NT2/D1 (cell line): ENCODE measurements at regions not wholly inside any gene's neighbourhood (a gene's known extent, or its start where the extent isn't known, plus 50 kb on each side); places are given as distances from the start of the nearest gene placed in this dataset.

Experiments used
- SUZ12 ChIP-seq: IDR thresholded peaks from 2 replicates; pipeline ENCODE4 v1.6.1; 2011; ENCODE audit not compliant: insufficient read length, insufficient read depth; ENCODE audit errors: extremely low read depth
- YY1 ChIP-seq: IDR thresholded peaks from 2 replicates; pipeline ENCODE4 v1.6.1; 2011; ENCODE audit not compliant: insufficient read length, insufficient read depth
- ZNF274 ChIP-seq: IDR thresholded peaks from 2 replicates; pipeline ENCODE4 v1.6.1; 2011; ENCODE audit warnings: mild to moderate bottlenecking, low read depth, low read length

DNA sequence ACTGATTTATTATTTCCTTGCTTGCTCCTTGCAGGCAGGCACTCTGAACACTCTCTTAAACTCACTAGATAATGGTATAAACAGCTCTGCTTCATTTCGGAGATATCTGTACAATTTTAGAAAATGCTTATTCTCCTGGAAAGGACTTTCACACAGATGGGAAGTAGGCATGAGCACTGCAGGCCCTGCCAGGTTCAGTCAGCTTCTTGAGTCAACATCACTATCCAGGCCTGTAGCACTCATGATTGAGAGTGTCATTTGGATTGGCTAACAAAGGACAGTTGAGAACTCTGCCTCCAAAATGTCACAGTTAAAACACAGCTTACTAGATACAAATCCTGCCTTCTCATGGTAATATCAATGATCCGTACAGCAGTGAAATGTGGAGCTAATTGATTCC is 181.9 kb downstream of the CYYR1 start:
- TF ChIP-seq SUZ12 (no peak), ZNF274 (no peak), YY1 (no peak)
